Astrocyte (in vitro differentiated cells and primary cell): ENCODE measurements at regions not wholly inside any gene's neighbourhood (a gene's known extent, or its start where the extent isn't known, plus 50 kb on each side); places are given as distances from the start of the nearest gene placed in this dataset.

Experiments used
- CTCF ChIP-seq: IDR thresholded peaks from 2 replicates; pipeline ENCODE4 v1.5.1; 2011; ENCODE audit warnings: low read depth, mild to moderate bottlenecking, inconsistent platforms, low read length, moderate library complexity; ENCODE audit not compliant: insufficient read depth
- EZH2 ChIP-seq: IDR thresholded peaks from 2 replicates; pipeline ENCODE4 v1.6.1; 2012; ENCODE audit warnings: mild to moderate bottlenecking, low read length, inconsistent platforms; ENCODE audit not compliant: insufficient read depth

- TF ChIP-seq CTCF, result no peak
- no peak for TF ChIP-seq EZH2
These were observed 152.6 kb upstream of the PPP2R2D start for GRCh38 chr10:131748191-131748590.
